ENCODE measurements at regions not wholly inside any gene's neighbourhood (a gene's known extent, or its start where the extent isn't known, plus 50 kb on each side); places are given as distances from the start of the nearest gene placed in this dataset.

GRCh38 chr2:7458066-7458465, 540.9 kb downstream of the RNF144A start:
- peak in 1 of 3 donors; percentile 3 for DNase-seq

GRCh38 chr2:7467782-7468447, 550.7 kb downstream of the RNF144A start:
- DNase-seq: no peak

- DNase-seq: no peak
These were observed 551.2 kb downstream of the RNF144A start for GRCh38 chr2:7468448-7468828.

GRCh38 chr2:7468955-7469354, 551.7 kb downstream of the RNF144A start:
- no peak for DNase-seq

- no peak for DNase-seq
These were observed 554.0 kb downstream of the RNF144A start for GRCh38 chr2:7471185-7471584.

GRCh38 chr2:7472465-7472864, 555.3 kb downstream of the RNF144A start:
- DNase-seq: no peak

- no peak for DNase-seq
These were observed 556.0 kb downstream of the RNF144A start for GRCh38 chr2:7473135-7473771.

GRCh38 chr2:7476371-7476770, 559.2 kb downstream of the RNF144A start:
- DNase-seq: no peak

GRCh38 chr2:7479603-7480002, 562.4 kb downstream of the RNF144A start:
- no peak for DNase-seq

- DNase-seq: no peak
These were observed 563.2 kb downstream of the RNF144A start for GRCh38 chr2:7480431-7480830.

GRCh38 chr2:7490672-7491071, 573.5 kb downstream of the RNF144A start:
- no peak for DNase-seq

- DNase-seq: no peak
These were observed 575.5 kb downstream of the RNF144A start for GRCh38 chr2:7492719-7493118.

- DNase-seq: no peak
These were observed 580.0 kb downstream of the RNF144A start for GRCh38 chr2:7497178-7497577.

GRCh38 chr2:7499018-7499417, 581.8 kb downstream of the RNF144A start:
- no peak for DNase-seq

GRCh38 chr2:7502336-7502735, 585.1 kb downstream of the RNF144A start:
- DNase-seq: no peak

- peak in 1 of 3 donors; percentile 28 for DNase-seq
These were observed 591.2 kb downstream of the RNF144A start for GRCh38 chr2:7508296-7508943.

GRCh38 chr2:7510353-7510752, 593.1 kb downstream of the RNF144A start:
- no peak for DNase-seq

- no peak for DNase-seq
These were observed 596.6 kb downstream of the RNF144A start for GRCh38 chr2:7513834-7514233.

- no peak for DNase-seq
These were observed 598.1 kb downstream of the RNF144A start for GRCh38 chr2:7515327-7515726.

GRCh38 chr2:7516484-7517063, 599.4 kb downstream of the RNF144A start:
- peak in 1 of 3 donors; percentile 23 for DNase-seq

- DNase-seq: peak in 1 of 3 donors; percentile 39
These were observed 599.9 kb downstream of the RNF144A start for GRCh38 chr2:7517088-7517487.

- DNase-seq: no peak
These were observed 600.6 kb downstream of the RNF144A start for GRCh38 chr2:7517851-7518250.
